ENCODE measurements at regions not wholly inside any gene's neighbourhood (a gene's known extent, or its start where the extent isn't known, plus 50 kb on each side); places are given as distances from the start of the nearest gene placed in this dataset.

DNA sequence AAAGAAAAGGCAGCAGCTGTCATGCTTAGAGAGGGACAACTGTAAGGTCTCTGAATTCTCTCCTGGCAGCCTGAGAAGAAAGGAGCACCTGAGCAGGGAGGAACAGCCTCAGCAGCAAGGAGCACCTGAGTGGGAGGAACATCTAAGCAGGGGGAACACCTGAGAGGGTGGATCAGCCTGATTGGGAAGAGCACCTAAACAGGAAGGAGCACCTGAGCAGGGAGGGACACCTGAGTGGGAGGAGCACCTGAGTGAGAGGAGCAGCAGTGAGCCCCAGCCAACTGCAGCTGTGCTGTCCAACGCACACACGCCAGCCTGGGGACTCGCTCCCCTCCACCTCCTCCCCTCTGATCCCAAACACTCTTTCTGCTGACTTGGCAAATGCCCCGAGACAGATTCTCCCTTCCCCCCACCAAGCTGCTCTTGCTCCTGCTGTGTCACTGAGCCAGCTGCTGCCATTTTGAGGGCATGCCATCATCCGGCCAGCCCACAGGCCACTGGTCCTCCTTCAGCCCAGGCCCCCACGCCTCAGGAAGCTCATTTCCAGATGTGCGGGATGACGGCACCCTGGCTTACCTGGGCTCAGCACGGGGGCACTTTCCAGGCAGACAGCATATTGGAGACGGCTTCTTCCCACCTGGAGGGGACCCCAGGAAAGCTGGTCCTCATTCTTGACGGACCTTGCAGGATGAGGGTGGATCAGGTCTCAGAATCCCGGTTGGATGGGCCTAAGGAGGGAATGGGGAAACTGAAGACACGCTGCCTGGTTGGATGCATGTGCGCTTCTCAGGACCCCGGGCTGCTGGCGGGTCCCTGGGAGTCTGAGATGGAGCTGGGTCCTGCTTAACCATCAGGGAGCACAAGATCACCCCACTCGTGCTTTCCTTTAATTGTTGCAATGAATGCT is 57.7 kb upstream of the RBFOX3 start:
- Mint-ChIP-seq H3K27me3 (peaks cover 60 to 82% of the 10 kb centered on the region in 2 donors), H3K27ac (no peak overlapping the region), H3K36me3 (peaks cover 3 to 4% of the 10 kb centered on the region in 2 donors), H3K4me1 (peaks cover 0 to 4% of the 10 kb centered on the region in 2 donors), H3K4me3 (no peak overlapping the region), H3K9me3 (peaks cover 8 to 10% of the 10 kb centered on the region in 2 donors)
- no peak for ATAC-seq (replicated peaks)
- no peak for DNase-seq

DNA sequence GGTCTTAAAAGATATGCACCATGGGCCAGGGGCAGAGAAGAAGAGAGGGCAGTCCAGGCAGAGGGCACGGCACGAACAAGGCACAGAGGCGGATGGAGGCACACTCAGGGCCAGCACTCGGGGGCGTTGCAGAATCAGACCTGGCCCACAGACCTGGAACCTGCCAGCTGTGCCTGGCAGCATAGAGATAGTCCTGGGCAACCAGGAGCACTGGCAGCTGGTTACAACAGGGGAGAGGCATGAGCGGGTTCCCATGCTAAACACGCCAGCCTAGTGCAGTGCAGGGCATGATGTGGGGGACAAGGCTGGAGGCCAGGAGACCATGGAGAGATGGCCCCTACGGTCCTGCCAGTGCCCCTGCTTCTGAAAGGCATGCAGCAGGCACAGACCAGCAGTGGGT is 56.9 kb upstream of the RBFOX3 start:
- Mint-ChIP-seq H3K9me3 (peaks cover 5% of the 10 kb centered on the region in 2 donors), H3K27ac (no peak overlapping the region), H3K4me1 (peaks cover 0 to 4% of the 10 kb centered on the region in 2 donors), H3K4me3 (no peak overlapping the region), H3K36me3 (peaks cover 2 to 3% of the 10 kb centered on the region in 2 donors), H3K27me3 (peaks cover 63 to 87% of the 10 kb centered on the region in 2 donors)
- DNase-seq (no peak), ATAC-seq (replicated peaks) (no peak)

DNA sequence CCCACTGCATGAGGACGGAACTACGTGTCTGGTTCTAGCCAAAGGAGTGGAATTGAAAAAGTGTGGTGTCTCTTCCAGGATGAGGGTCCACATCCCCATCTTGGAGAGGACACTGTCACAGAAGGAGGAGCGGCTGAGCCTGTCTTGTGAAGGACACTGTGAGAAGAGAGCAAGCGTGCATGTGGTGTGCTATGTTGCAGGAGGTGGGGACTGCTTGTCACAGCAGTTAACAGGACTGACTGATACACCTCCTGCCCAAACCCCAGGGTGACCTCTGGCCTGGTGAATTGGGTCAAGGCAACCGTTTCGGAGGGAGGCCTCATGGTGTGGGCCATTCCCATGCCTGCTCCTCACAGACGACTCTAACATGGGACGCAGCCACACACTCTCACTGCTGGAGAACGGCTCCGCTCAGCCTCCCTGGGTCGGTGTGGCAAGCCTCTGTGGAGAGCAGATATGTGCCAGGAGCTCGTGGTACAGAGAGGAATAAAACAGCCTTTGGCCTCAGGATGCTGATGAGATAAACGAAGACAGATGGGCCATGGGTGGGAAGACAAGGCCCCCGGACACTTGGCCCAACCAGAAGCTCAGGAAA is 56.4 kb upstream of the RBFOX3 start:
- no peak overlapping the region for H3K4me3 Mint-ChIP-seq
- H3K4me1 Mint-ChIP-seq = peaks cover 0 to 4% of the 10 kb centered on the region in 2 donors
- H3K9me3 Mint-ChIP-seq = peaks cover under 1 to 3% of the 10 kb centered on the region in 2 donors
- no peak for DNase-seq
- peaks cover 2 to 3% of the 10 kb centered on the region in 2 donors for H3K36me3 Mint-ChIP-seq
- ATAC-seq (replicated peaks) = no peak
- H3K27me3 Mint-ChIP-seq = peaks cover 60 to 88% of the 10 kb centered on the region in 2 donors
- H3K27ac Mint-ChIP-seq = no peak overlapping the region

DNA sequence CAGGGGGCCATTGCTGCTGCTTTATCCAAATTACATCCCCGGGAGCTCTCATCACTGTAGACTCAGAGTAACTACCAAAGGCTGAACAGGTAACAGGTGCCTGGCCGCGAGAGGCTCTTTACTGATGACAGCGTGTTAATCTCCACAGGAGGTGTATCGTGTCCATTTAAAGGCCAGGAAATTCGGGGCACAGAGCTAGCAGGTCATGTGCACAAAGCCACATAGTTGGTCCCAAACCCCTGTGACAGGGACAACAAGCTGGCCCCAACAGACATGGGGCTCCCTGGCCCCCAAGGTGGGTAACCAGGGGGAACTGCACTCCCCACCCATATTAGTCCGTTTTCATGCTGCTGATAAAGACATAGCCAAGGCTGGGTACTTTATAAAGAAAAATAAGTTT is 55.3 kb upstream of the RBFOX3 start:
- Mint-ChIP-seq H3K4me1 (peaks cover 0 to 4% of the 10 kb centered on the region in 2 donors), H3K27me3 (peaks cover 57 to 92% of the 10 kb centered on the region in 2 donors), H3K36me3 (peaks cover 2 to 3% of the 10 kb centered on the region in 2 donors), H3K9me3 (peaks cover 4 to 9% of the 10 kb centered on the region in 2 donors), H3K27ac (no peak overlapping the region), H3K4me3 (no peak overlapping the region)
- ATAC-seq (replicated peaks) (no peak), DNase-seq (no peak)

DNA sequence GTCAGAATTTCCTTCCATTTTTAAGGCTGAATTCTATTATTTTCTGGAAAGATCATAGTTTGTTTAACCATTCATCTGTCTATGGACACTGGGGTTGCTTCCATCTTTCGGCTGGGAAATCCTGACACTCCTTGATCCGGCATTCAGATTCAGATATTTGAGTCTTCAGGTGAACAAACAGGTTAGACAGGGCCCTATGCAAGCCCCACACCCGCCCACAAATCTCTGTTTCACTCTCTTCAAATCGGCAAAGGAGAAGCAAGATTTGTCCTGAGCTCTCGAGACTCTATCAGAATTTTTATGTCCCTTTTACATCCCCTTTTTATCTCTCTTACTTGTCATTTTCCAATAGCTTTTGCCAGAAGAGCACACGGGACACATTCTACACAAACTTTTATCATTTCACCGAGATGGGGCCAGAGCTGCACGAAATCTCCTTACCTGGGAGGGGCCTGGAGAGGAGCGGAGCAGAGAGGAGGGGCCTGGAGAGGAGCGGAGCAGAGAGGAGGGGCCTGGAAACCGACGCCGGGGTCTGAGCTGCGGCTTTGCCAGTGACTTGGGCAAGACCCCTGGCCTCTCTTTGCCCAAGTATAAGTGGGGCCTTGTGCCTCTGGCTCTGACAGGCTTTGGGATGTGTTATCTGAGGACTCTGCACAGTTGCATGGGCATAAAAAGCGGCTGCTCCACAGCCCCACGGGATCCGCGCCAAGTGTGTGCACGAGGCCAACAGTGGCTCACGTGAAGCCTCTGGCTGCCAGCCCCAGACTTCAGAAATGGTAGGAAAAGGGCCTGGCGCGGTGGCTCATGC is 54.3 kb upstream of the RBFOX3 start:
- H3K4me1 Mint-ChIP-seq = peaks cover 0 to 4% of the 10 kb centered on the region in 2 donors
- no peak overlapping the region for H3K4me3 Mint-ChIP-seq
- H3K9me3 Mint-ChIP-seq = peaks cover 7 to 14% of the 10 kb centered on the region in 2 donors
- no peak for DNase-seq
- peaks cover 58 to 91% of the 10 kb centered on the region in 2 donors for H3K27me3 Mint-ChIP-seq
- H3K27ac Mint-ChIP-seq = no peak overlapping the region
- H3K36me3 Mint-ChIP-seq = peaks cover 2 to 3% of the 10 kb centered on the region in 2 donors
- ATAC-seq (replicated peaks) = no peak

DNA sequence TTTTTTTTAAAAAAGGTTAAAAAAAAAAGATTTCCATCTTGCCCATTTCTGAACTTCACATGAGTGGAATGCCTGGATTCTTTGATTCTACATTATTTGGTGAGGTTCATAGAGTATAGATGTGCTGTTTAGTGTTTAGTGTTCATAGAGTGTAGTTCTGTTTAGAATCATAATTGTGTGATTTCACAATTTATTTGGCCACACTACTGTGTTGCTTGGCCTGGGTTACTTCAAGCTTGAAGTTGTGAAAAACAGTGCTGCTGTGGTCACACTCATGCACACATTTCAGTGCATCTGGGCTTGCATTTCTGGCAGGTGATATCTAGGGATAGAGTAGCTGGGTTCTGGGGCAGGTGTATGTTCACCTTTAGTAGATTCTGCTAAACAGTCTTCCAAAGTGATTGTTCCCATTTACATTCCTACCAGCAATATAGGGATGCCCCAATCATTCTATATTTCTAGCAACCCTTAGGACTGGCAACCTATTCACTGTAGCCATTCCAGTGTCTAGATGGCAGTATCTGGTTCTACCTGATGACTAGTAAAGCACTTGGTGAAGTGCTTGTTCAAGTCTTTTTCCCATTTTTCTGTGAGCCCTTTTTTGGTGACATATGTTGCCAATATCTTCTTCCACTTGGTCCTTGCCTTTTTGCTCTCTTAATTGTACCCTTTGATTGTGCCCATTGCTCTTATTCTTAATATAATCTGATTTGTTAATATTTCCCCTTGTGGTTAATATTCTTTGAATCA is 50.6 kb upstream of the RBFOX3 start:
- Mint-ChIP-seq H3K4me1 (peaks cover 0 to 7% of the 10 kb centered on the region in 2 donors), H3K27me3 (peaks cover 58 to 91% of the 10 kb centered on the region in 2 donors), H3K36me3 (peaks cover 0 to 3% of the 10 kb centered on the region in 2 donors), H3K27ac (no peak overlapping the region), H3K4me3 (no peak overlapping the region), H3K9me3 (peaks cover 7 to 14% of the 10 kb centered on the region in 2 donors)
- ATAC-seq (replicated peaks) (no peak), DNase-seq (no peak)
